Adrenal gland (tissue), 9 donors: ENCODE measurements at regions not wholly inside any gene's neighbourhood (a gene's known extent, or its start where the extent isn't known, plus 50 kb on each side); places are given as distances from the start of the nearest gene placed in this dataset.

Experiments used
- DNase-seq, 7 donors: peaks; one replicate each; pipeline ENCODE4 v3.0.0-alpha.2; 2019 to 2020
- H3K27ac ChIP-seq, 5 donors: fragments of 200-600 bp; sonication (generic) in 4 of 5; 1 replicate in 3 of 5; 2 replicates in 2 of 5; pipeline versions ENCODE4 v1.5.1 to v1.8.0; 2016 to 2020; ENCODE audit warnings: mild to moderate bottlenecking in 1 of 5
- H3K27me3 ChIP-seq: fragments of 200-600 bp; 2 replicates; pipeline ENCODE4 v1.8.0; 2021
- H3K36me3 ChIP-seq, 2 donors: fragments of 200-600 bp; replicated peaks in 1 of 2; 1 replicate in 1 of 2; 2 replicates in 1 of 2; pipeline versions ENCODE4 v1.5.1 to v1.8.0; 2018 to 2022
- H3K4me1 ChIP-seq, 2 donors: fragments of 200-600 bp; replicated peaks in 1 of 2; 1 replicate in 1 of 2; 2 replicates in 1 of 2; pipeline versions ENCODE4 v1.5.1 to v1.8.0; 2018 to 2021
- H3K4me3 ChIP-seq, 4 donors: fragments of 200-600 bp; sonication (generic) in 3 of 4; one replicate each; pipeline ENCODE4 v1.5.1; 2016 to 2018
- H3K9me3 ChIP-seq, 3 donors: fragments of 200-600 bp; sonication (generic) in 1 of 3; replicated peaks in 1 of 3; 1 replicate in 2 of 3; 2 replicates in 1 of 3; pipeline versions ENCODE4 v1.5.1 to v1.8.0; 2016 to 2021
- CTCF ChIP-seq, 6 experiments: fragments of 450-650 bp in 4 of 6; fragments of 200-600 bp in 2 of 6; sonication (generic) in 1 of 6; IDR thresholded peaks; 1 replicate in 5 of 6; 2 replicates in 1 of 6; pipeline versions ENCODE4 v1.5.1 to v1.8.0; 2016 to 2021; ENCODE audit warnings: antibody characterized with exemption in 6 of 6, mild to moderate bottlenecking in 2 of 6, moderate library complexity in 1 of 6
- POLR2A ChIP-seq, 2 donors: fragments of 450-650 bp; IDR thresholded peaks; one replicate each; pipeline ENCODE4 v1.6.1; 2017; ENCODE audit warnings: antibody characterized with exemption in 2 of 2, mild to moderate bottlenecking in 2 of 2, moderate library complexity in 1 of 2
- WGBS, 4 donors: extraction: QIAGEN DNeasy Blood & Tissue Kit in 2 of 4; methylation state at CpG; one replicate each; pipeline versions ENCODE4 v1.1.5 to v1.1.7; 2013 to 2017; 5-methylcytosine and 5-hydroxymethylcytosine counted together
- intact Hi-C, 2 donors: fragments of 100-400 bp; cut with DNase I; formaldehyde crosslinking; loops; one replicate each; pipeline versions ENCODE4 v1.14.1 to v1.15.0; 2022 to 2023
- donor health status: healthy with polysubstance abuse.
- donor health status: Bipolar disorder and iron deficiency.
- donor health status: DM: yes; HTN: yes; CAD: no.
- donor health status: DM: no; HTN: no; CAD: no.
- donor health status: DM: no; HTN: no; CAD: no.

GRCh38 chr9:86828631-86829030 lies 118.7 kb downstream of the GAS1 start:
- H3K27me3 ChIP-seq, result no peaks in the 10 kb centered on the region
- H3K27ac ChIP-seq, result no peak overlapping the region
- no peaks in the 10 kb centered on the region for H3K9me3 ChIP-seq
- no peaks in the 10 kb centered on the region for H3K36me3 ChIP-seq
- no peaks in the 10 kb centered on the region for H3K4me1 ChIP-seq
- no peak for DNase-seq
- H3K4me3 ChIP-seq, result no peak overlapping the region
- no peak for TF ChIP-seq CTCF (IDR thresholded peaks at IDR 0.05)
- TF ChIP-seq POLR2A (IDR thresholded peaks at IDR 0.05), result no peak
- intact Hi-C loops, result no loop called here
- 67 to 96% (median 87%) methylated on average over 4 of the region's 4 CpGs for whole genome bisulfite sequencing, 4 donors

GRCh38 chr9:86827893-86828292 lies 119.4 kb downstream of the GAS1 start:
- H3K9me3 ChIP-seq, result no peaks in the 10 kb centered on the region
- no peaks in the 10 kb centered on the region for H3K4me1 ChIP-seq
- TF ChIP-seq CTCF (IDR thresholded peaks at IDR 0.05) (no peak), POLR2A (IDR thresholded peaks at IDR 0.05) (no peak)
- H3K27ac ChIP-seq, result no peak overlapping the region
- H3K36me3 ChIP-seq, result no peaks in the 10 kb centered on the region
- 27 to 67% (median 28%) methylated on average over 1 of the region's 1 CpG for WGBS, 4 donors
- intact Hi-C loops, result no loop called here
- no peak overlapping the region for H3K4me3 ChIP-seq
- no peaks in the 10 kb centered on the region for H3K27me3 ChIP-seq
- no peak for DNase-seq

GRCh38 chr9:86825299-86825698 lies 122.0 kb downstream of the GAS1 start:
- no peak for TF ChIP-seq CTCF (IDR thresholded peaks at IDR 0.05)
- intact Hi-C loops, result no loop called here
- no peaks in the 10 kb centered on the region for H3K27me3 ChIP-seq
- no peaks in the 10 kb centered on the region for H3K9me3 ChIP-seq
- no peak for DNase-seq
- no peak overlapping the region for H3K27ac ChIP-seq
- H3K4me3 ChIP-seq, result no peak overlapping the region
- H3K4me1 ChIP-seq, result no peaks in the 10 kb centered on the region
- H3K36me3 ChIP-seq, result no peaks in the 10 kb centered on the region
- WGBS, 4 donors, result 76 to 90% (median 83%) methylated on average over 2 of the region's 2 CpGs

GRCh38 chr9:86822006-86822801 lies 125.1 kb downstream of the GAS1 start:
- Histone ChIP-seq H3K4me1 (no peaks in the 10 kb centered on the region), H3K4me3 (no peak overlapping the region), H3K36me3 (no peaks in the 10 kb centered on the region), H3K27me3 (no peaks in the 10 kb centered on the region), H3K9me3 (no peaks in the 10 kb centered on the region), H3K27ac (no peak overlapping the region)
- no peak for TF ChIP-seq POLR2A (IDR thresholded peaks at IDR 0.05)
- TF ChIP-seq CTCF (IDR thresholded peaks at IDR 0.05), result no peak
- intact Hi-C loops, result no loop called here
- DNase-seq, result no peak
- WGBS, 4 donors, result 37 to 44% (median 39%) methylated on average over 6 of the region's 6 CpGs
